NCI-H526 treated with DMSO at 0.1 percent for 48 hours (cell line): ENCODE measurements at regions not wholly inside any gene's neighbourhood (a gene's known extent, or its start where the extent isn't known, plus 50 kb on each side); places are given as distances from the start of the nearest gene placed in this dataset.
A peak's percentile ranks its signal among the peaks of the same experiment; 100 is the strongest.

Source experiments
- DNase-seq: peaks from one replicate; lab custom pipeline; 2025; lab: John Stamatoyannopoulos, UW

GRCh38 chr6:81859884-81860283, 107.4 kb upstream of the TENT5A start:
- DNase-seq = no peak

- no peak for DNase-seq
These were observed 105.3 kb upstream of the TENT5A start for GRCh38 chr6:81857812-81858211.

GRCh38 chr6:81856872-81857271, 104.4 kb upstream of the TENT5A start:
- DNase-seq = no peak

GRCh38 chr6:81854474-81854873, 102.0 kb upstream of the TENT5A start:
- no peak for DNase-seq

GRCh38 chr6:81853975-81854374, 101.5 kb upstream of the TENT5A start:
- no peak for DNase-seq

GRCh38 chr6:81849248-81849647, 96.8 kb upstream of the TENT5A start:
- DNase-seq = no peak

- DNase-seq = no peak
These were observed 95.4 kb upstream of the TENT5A start for GRCh38 chr6:81847866-81848265.

- no peak for DNase-seq
These were observed 92.2 kb upstream of the TENT5A start for GRCh38 chr6:81844686-81845085.

GRCh38 chr6:81843302-81843701, 90.8 kb upstream of the TENT5A start:
- DNase-seq = no peak

GRCh38 chr6:81842254-81842653, 89.8 kb upstream of the TENT5A start:
- DNase-seq = no peak

- DNase-seq = no peak
These were observed 86.4 kb upstream of the TENT5A start for GRCh38 chr6:81838724-81839426.

GRCh38 chr6:81838031-81838430, 85.5 kb upstream of the TENT5A start:
- DNase-seq = no peak

GRCh38 chr6:81834141-81834681, 81.7 kb upstream of the TENT5A start:
- no peak for DNase-seq

GRCh38 chr6:81832304-81832703, 79.8 kb upstream of the TENT5A start:
- DNase-seq = no peak

- no peak for DNase-seq
These were observed 78.8 kb upstream of the TENT5A start for GRCh38 chr6:81831274-81831673.

- no peak for DNase-seq
These were observed 74.3 kb upstream of the TENT5A start for GRCh38 chr6:81826784-81827183.

GRCh38 chr6:81822568-81822967, 70.1 kb upstream of the TENT5A start:
- DNase-seq = no peak

- no peak for DNase-seq
These were observed 69.0 kb upstream of the TENT5A start for GRCh38 chr6:81821449-81821848.

GRCh38 chr6:81820980-81821379, 68.5 kb upstream of the TENT5A start:
- peak; percentile 30 for DNase-seq

- no peak for DNase-seq
These were observed 67.9 kb upstream of the TENT5A start for GRCh38 chr6:81820422-81820821.

- no peak for DNase-seq
These were observed 67.3 kb upstream of the TENT5A start for GRCh38 chr6:81819767-81820166.

- no peak for DNase-seq
These were observed 66.5 kb upstream of the TENT5A start for GRCh38 chr6:81818901-81819361.

- no peak for DNase-seq
These were observed 63.9 kb upstream of the TENT5A start for GRCh38 chr6:81816380-81816779.
